Prostate gland (tissue), 2 donors: ENCODE measurements at regions not wholly inside any gene's neighbourhood (a gene's known extent, or its start where the extent isn't known, plus 50 kb on each side); places are given as distances from the start of the nearest gene placed in this dataset.

Source experiments
- POLR2A ChIP-seq: fragments of 450-650 bp; IDR thresholded peaks from one replicate; pipeline ENCODE4 v1.6.1; 2016; ENCODE audit warnings: antibody characterized with exemption, mild to moderate bottlenecking
- TF ChIP-seq, protein P1 (sequence below), 4 experiments: fragments of 200-600 bp in 2 of 4; fragments of 450-650 bp in 2 of 4; sonication (generic) in 2 of 4; IDR thresholded peaks; 1 replicate in 3 of 4; 2 replicates in 1 of 4; pipeline ENCODE4 v1.5.1; 2016 to 2019; ENCODE audit warnings: antibody characterized with exemption in 4 of 4, mild to moderate bottlenecking in 2 of 4, moderate library complexity in 2 of 4

GRCh38 chr9:26234865-26235264 is 556.6 kb upstream of the TUSC1 start:
- TF ChIP-seq, protein P1, sequence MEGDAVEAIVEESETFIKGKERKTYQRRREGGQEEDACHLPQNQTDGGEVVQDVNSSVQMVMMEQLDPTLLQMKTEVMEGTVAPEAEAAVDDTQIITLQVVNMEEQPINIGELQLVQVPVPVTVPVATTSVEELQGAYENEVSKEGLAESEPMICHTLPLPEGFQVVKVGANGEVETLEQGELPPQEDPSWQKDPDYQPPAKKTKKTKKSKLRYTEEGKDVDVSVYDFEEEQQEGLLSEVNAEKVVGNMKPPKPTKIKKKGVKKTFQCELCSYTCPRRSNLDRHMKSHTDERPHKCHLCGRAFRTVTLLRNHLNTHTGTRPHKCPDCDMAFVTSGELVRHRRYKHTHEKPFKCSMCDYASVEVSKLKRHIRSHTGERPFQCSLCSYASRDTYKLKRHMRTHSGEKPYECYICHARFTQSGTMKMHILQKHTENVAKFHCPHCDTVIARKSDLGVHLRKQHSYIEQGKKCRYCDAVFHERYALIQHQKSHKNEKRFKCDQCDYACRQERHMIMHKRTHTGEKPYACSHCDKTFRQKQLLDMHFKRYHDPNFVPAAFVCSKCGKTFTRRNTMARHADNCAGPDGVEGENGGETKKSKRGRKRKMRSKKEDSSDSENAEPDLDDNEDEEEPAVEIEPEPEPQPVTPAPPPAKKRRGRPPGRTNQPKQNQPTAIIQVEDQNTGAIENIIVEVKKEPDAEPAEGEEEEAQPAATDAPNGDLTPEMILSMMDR (IDR thresholded peaks at IDR 0.05): no peak
- no peak for TF ChIP-seq POLR2A
